GM15510 (cell line): ENCODE measurements at regions not wholly inside any gene's neighbourhood (a gene's known extent, or its start where the extent isn't known, plus 50 kb on each side); places are given as distances from the start of the nearest gene placed in this dataset.

Experiments
- POLR2A ChIP-seq: IDR thresholded peaks from 3 replicates; pipeline ENCODE4 v1.6.1; 2011; ENCODE audit warnings: borderline replicate concordance; ENCODE audit not compliant: insufficient read length; ENCODE audit errors: extremely low read depth

DNA sequence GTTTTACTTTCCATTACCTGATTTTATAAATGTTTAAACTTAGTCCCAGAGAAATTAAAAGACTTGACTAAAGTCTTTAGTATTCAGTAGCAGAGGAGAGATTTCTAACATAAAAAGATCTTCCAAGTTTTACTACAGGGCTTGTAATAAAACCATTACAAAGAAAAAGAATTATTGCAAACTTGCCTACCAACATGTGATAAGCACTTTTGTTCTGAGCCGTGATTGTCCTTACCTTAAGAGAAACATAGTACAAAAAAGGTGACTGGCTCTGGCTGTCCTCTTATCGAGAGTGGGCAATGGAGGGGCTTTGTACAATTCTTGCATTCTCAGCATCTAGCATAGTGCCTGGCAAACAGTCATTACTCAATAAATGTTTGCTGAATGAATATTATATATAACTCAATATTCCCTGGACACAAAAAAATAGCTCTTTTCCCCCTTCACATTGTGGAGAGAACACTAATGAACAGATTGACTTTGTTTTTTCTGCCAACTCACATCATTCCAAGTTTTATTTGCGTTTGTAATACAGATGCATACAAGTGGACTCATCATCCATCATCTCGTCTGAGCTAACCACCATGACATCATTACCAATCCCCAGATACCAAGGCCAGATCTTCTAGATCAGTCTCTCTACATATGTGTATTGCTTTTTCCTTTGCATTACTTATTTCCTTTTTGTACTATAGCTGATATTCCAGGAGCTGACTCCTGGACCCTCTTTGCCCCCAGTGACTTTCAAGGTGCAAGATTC lies 192.8 kb upstream of the EEA1 start:
- no peak for TF ChIP-seq POLR2A

DNA sequence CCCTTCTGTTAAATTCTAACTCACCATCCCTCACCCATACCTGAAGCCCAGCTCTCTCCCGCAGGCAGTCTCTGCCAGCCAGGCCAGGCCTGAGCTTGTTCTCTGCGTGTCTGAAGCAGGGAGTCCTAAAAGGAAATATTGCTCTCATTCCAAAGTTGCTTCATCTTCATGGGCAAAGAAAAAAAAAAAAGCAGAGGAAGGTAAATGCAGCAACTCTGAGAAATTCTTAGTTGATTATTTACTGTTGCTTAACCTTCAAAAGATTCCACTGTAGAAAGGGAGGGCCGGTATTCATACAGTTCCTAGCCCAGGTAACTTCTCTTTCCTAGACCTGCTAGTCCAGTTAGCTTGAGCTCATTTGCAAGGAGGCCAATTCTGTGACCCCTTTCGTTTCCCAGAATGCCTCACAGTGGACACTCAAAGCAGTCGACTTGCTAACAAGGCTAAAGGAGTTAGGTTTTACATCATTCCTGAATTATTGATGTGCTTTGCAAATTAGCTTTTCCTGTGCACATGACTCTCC lies 193.5 kb upstream of the EEA1 start:
- no peak for TF ChIP-seq POLR2A

DNA sequence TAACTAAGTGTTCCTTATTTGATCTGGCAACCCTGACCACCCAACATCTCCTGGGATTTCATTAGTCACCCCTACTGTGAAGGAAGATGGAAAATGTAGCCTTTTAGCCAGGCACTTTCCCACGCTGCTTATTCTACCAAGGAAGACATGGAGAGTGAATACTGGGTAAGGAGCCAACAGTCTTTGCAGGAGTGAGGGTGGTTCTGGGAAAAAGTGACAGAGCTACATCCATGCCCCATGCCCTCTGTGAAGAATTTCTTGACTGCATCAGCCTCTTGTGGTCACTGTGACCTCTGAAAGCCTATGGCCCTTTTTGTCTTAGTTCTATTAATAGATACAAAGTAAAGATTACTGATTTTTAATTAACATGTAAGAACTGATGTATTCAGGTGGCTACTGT lies 196.0 kb upstream of the EEA1 start:
- no peak for TF ChIP-seq POLR2A

DNA sequence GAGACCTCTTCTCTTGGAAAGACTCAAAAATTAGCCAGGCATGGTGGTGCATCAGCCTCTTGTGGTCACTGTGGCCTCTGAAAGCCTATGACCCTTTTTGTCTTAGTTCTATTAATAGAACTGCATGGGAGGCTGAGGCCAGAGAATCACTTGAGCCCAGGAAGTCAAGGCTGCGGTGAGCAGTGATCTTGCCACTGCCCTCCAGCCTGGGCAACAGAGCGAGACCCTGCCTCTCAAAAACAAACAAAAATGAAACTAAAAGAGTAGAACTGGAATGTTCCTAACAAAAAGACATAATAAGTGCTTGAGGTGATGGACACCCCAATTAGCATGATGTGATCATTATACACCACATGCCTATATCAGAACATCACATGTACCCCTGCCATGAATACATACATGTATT lies 197.0 kb upstream of the EEA1 start:
- TF ChIP-seq POLR2A = no peak

DNA sequence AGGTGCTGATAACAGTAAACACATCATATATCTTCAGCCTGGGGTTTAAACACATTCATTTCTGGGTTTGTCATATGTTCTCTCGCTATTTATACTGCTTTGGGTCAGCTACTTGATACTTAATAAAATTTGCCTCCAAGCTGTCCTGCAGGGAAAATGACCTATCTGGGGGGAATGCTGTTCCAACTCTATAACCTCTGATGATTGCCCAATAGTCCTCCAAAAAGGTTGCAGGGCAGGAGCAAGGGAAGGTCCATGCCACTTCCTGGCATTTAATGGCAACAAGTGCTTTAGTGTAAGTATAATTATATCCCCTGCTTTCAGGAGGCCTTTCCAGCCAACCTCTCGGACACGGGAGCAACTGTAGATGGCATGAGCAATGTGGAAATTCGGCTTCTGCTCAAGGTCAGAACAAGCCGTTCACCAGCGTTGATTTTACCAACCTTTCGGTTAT lies 198.0 kb upstream of the EEA1 start:
- no peak for TF ChIP-seq POLR2A

DNA sequence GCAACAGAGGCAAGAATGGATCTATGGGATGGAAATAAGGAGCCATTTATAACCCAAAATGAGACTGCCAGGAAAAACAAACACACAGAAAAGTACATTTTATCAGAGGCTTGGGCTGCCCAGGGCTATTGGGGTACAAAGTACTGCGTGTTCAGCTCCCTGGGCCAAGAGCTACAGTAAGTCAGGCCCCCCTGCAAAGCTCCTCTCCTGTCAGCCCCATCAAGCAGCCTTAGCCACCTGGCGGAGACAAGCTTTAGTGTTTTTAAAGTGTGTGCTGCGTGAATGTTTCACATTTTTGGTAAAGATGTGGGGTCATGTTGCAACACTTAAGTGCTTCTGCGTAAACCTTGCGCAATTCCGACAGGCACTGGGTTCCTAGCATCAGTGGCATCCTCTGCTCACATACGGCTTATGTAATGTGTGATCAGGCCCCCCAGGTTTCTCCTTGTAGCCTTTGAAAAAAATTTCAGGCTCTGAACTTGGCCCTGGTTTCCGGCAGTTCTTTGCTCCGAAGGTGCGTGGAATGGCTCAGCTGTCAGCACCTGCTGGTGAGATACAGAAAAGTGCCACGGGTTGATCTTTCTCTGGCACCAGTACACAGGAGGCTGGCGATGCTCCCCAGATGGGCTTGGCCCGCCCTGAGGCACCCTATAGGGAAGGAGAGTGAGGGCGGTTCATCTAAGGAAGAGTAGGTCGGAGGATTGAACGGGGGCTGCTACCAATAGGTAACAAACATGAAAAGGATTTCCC lies 198.7 kb upstream of the EEA1 start:
- no peak for TF ChIP-seq POLR2A

DNA sequence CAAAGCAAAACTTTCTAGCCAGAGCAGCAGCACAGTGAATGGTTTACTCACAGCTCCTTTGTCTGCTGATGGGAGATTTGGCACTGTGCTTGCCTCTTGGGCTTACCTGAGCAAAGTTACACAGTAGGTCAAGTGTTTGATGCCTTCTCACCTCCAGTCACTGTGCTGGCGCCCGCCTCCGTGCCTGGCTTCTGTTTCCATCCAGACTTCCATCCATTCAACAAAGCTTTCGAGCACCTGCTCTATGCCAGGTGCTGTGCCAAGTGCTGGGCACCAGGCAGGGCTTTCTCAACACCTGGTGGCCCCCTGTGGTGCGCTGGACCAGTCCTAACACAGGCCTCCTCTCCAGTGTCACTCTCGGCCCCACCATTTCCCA lies 199.2 kb upstream of the EEA1 start:
- TF ChIP-seq POLR2A = no peak

DNA sequence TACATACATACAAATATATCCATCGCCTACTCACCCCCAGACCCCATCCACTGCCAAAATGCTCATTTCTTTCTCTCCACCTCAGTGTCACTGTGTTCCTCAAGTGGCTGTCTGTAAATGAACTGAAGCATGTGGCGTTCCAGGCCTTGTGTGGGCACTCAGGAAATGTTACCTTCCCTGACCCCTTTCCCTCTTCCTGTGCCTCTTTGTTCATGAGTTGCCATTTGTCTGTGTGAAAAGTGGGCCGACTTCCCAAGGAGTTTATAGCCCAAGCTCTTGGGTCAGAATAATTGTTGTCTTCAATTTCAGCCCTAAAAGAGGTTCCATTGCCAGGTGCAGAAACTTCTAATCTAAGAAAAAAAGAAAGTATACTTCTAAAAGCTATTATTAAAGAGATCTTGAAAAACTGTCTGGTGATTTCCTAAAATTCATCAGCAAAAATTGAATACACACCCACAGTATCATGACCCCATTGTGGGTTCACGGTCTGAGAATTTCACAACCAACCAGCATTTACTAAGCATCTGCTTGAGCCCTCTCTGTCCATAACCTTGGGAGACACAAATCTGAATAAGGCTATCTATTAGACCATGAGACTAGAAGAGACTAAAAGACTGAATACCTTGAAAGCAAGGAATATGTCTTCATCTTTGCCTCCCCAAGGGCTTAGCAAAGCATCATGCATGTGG lies 201.4 kb upstream of the EEA1 start:
- no peak for TF ChIP-seq POLR2A

DNA sequence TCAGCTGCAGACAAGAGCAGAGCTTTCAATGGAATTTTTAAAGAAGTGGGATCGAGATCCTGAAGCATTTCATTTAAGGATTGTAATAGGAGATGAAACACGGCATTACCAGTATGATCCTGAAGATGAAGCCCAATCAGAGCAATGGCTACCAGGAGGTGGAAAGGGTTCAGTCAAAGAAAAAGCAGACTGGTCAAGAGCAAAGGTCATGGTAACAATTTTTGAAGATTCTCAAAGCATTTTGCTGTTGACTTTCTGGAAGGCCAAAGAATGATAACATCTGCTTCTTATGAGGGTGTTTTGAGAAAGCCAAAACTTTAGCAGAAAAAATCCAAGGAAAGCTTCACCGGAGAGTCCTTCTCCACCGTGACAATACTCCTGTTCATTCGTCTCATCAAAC lies 204.3 kb upstream of the EEA1 start:
- TF ChIP-seq POLR2A = no peak

DNA sequence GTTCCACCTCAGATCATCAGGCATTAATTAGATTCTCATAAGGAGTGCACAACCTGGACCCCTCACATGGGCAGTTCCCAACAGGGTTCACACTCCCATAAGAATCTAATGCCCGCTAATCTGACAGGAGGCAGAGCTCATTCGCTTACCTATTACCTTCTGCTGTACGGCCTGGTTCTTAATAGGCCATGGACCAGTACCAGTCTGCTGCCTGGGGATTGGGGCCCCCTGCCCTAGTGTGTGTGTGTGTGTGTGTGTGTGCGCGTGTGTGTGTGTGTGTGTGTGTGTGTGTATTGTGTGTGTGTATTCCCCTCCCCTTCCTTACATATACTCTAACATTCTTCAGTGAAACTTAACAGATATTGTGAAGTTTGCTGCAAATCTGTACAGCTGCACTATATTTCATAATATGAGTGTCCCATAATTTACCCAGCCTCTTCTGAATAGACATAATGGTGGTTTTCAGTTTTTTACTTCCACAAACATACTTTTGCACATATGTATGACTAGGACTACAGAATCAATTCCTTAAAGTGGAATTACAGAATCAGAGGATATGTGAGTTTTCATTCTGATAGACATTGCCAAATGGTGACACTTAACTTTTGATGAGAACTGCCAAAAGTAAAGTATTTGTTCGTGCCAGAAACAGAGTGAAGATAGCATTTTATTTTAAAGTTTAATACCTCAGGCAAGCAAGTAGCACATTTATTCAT lies 205.2 kb upstream of the EEA1 start:
- no peak for TF ChIP-seq POLR2A

DNA sequence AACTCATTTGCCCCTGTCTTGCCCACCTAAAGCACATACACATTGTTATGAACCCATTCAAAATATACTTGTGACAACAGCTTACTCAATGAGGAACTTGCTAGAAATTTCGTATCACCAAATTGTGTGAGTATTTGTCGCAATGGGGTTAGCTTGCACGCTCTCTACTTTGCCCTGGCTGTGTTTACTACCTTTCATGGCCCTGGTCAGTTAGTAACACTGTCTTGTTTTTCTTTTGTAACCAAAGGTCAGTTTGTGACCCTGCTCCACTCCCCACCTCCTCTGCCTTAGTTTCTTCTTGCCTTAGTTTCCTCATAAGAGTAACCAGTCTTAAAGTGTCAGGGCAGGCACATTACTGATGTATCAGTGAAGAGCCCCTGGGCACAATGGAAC lies 205.8 kb upstream of the EEA1 start:
- no peak for TF ChIP-seq POLR2A

DNA sequence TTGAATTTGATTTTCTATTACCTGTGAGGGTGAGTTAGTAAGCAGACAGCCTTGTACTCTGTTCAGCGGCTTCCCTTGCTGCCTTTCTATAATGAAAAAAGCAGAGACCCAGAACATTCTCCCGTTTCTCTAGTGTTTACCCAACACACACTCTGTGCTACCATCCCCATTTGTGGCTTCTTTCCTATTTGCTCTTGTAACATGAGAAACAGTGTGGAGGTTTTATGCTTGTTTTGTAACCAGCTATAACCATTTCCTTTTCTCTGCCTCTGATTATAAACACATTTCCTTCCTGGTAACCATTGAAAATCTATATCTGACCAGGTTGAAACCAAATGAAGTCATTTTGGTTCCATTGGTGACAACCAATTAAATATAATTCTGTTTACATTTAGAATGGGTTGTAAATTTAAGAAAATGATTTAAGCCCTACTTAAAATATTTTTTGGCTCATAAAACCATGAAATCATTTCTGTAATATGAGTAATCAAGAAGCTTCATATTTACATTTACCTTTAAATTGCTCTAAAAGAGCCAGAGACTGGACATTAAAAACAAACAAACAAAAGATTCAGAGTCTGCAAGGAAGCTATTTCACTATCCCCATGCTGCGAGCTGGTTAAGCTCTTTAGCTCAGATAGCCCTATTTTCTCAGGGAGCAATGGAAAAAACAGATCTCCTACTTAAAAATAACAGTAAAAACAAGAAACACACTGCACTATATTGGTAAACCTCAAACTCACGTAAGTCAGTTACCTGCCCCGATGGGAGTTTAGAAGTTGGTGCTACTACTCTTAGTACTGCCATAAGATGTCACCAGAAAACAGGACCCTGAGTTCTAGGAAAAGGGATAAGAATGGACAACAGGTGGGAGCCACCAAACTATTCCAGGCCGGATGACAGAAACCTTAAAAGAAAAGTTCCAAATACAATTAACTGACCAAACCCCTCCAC lies 206.5 kb upstream of the EEA1 start:
- TF ChIP-seq POLR2A = no peak

DNA sequence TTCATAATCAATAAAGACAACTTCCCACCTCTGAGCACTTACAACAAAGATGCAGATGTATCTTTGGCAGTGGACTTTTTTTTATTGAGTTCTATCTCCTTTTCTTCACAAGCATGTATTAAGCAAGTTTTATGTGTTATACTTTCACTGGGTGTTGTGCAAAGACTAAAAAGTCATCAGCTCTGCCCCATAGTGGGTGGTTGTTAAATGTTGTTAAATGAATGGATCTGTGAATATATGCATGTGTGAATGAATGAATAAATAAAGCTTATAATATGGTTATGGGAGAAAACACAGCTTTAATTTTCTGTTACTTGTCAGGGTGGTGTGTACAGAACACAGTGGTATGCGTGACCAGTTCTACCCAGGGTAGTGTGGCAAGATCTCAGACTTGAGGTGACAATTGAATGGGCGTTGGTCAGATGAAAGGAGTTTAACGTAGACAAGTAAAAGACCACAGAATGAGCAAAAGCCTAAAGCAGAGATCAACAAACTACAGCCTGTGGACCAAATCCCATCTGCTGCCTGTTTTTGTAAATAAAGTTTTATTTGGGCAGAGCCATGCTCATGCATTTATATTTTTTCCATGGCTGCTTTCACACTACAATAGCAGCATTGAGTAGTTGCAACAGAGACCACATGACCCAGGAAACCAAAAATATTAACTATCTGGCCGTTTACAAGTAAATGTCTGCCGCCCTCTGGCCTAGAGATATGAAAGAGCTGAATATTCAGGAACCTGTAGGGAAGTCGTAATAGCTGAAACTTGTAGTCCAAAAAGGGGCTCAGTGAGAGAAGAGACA lies 207.4 kb upstream of the EEA1 start:
- no peak for TF ChIP-seq POLR2A
